Mesenchymal stem cell (in vitro differentiated cells and primary cell): ENCODE measurements at regions not wholly inside any gene's neighbourhood (a gene's known extent, or its start where the extent isn't known, plus 50 kb on each side); places are given as distances from the start of the nearest gene placed in this dataset.

Source experiments
- DNase-seq: peaks from one replicate; pipeline ENCODE4 v3.0.0-alpha.2; 2013
- H2AFZ ChIP-seq: one replicate; pipeline ENCODE4 v1.6.1; 2013; ENCODE audit warnings: low read depth, mild to moderate bottlenecking, control low read depth, inconsistent platforms, low read length, moderate library complexity
- H2AK5ac ChIP-seq: 2 replicates; pipeline ENCODE4 v1.6.1; 2013; ENCODE audit warnings: low read length, moderate library complexity, mild to moderate bottlenecking, inconsistent platforms; ENCODE audit not compliant: severe bottlenecking
- H2BK120ac ChIP-seq: one replicate; pipeline ENCODE4 v1.6.1; 2013; ENCODE audit warnings: low read depth, mild to moderate bottlenecking, inconsistent platforms, low read length, moderate library complexity
- H2BK12ac ChIP-seq, 2 experiments: one replicate each; pipeline ENCODE4 v1.6.1; 2013; ENCODE audit warnings: inconsistent platforms in 2 of 2, low read length in 2 of 2, mild to moderate bottlenecking in 2 of 2, moderate library complexity in 2 of 2, control low read depth in 1 of 2
- H2BK15ac ChIP-seq: one replicate; pipeline ENCODE4 v1.6.1; 2013; ENCODE audit warnings: mild to moderate bottlenecking, low read depth, inconsistent platforms; ENCODE audit not compliant: poor library complexity, severe bottlenecking
- H2BK5ac ChIP-seq: 2 replicates; pipeline ENCODE4 v1.6.1; 2013; ENCODE audit warnings: low read depth, mild to moderate bottlenecking, low read length, control low read depth, inconsistent platforms; ENCODE audit not compliant: poor library complexity, severe bottlenecking
- H3K14ac ChIP-seq, 2 experiments: one replicate each; pipeline ENCODE4 v1.6.1; 2013; ENCODE audit warnings: inconsistent platforms in 2 of 2, low read length in 2 of 2, control low read depth in 1 of 2, mild to moderate bottlenecking in 1 of 2, moderate library complexity in 1 of 2
- H3K18ac ChIP-seq, 2 experiments: one replicate each; pipeline ENCODE4 v1.6.1; 2013; ENCODE audit warnings: inconsistent platforms in 2 of 2, low read length in 2 of 2, control low read depth in 1 of 2, low read depth in 1 of 2, mild to moderate bottlenecking in 1 of 2
- H3K23ac ChIP-seq, 2 experiments: one replicate each; pipeline ENCODE4 v1.6.1; 2013; ENCODE audit warnings: inconsistent platforms in 2 of 2, low read length in 2 of 2, mild to moderate bottlenecking in 2 of 2, moderate library complexity in 2 of 2, control low read depth in 1 of 2
- H3K27ac ChIP-seq: 2 replicates; pipeline ENCODE4 v1.5.1; 2013; ENCODE audit warnings: mild to moderate bottlenecking, moderate library complexity, low read length, control low read depth, inconsistent platforms; ENCODE audit not compliant: poor library complexity, severe bottlenecking
- H3K27me3 ChIP-seq, 2 experiments: 2 replicates each; pipeline versions ENCODE4 v1.6.1 to v1.7.0; 2013; ENCODE audit warnings: low read length in 2 of 2, mild to moderate bottlenecking in 2 of 2, moderate library complexity in 2 of 2, control low read depth in 1 of 2, inconsistent platforms in 1 of 2; ENCODE audit not compliant: control insufficient read depth in 1 of 2, insufficient read depth in 1 of 2
- H3K36me3 ChIP-seq, 2 experiments: 2 replicates each; pipeline versions ENCODE4 v1.6.1 to v1.7.0; 2013; ENCODE audit warnings: low read length in 2 of 2, control low read depth in 1 of 2, inconsistent platforms in 1 of 2, low read depth in 1 of 2, mild to moderate bottlenecking in 1 of 2; ENCODE audit not compliant: insufficient read depth in 2 of 2, control insufficient read depth in 1 of 2
- H3K4ac ChIP-seq, 2 experiments: one replicate each; pipeline ENCODE4 v1.6.1; 2013; ENCODE audit warnings: inconsistent platforms in 2 of 2, low read length in 2 of 2, mild to moderate bottlenecking in 2 of 2, moderate library complexity in 2 of 2, control low read depth in 1 of 2, low read depth in 1 of 2
- H3K4me1 ChIP-seq: 2 replicates; pipeline ENCODE4 v1.6.1; 2013; ENCODE audit warnings: low read depth, low read length, control low read depth; ENCODE audit not compliant: control insufficient read depth, insufficient read depth
- H3K4me2 ChIP-seq: 2 replicates; pipeline ENCODE4 v1.6.1; 2013; ENCODE audit warnings: low read length, mild to moderate bottlenecking, inconsistent platforms; ENCODE audit not compliant: poor library complexity, severe bottlenecking
- H3K4me3 ChIP-seq, 2 experiments: 2 replicates each; pipeline versions ENCODE4 v1.5.1 to v1.7.0; 2013; ENCODE audit warnings: low read length in 2 of 2, mild to moderate bottlenecking in 2 of 2, control low read depth in 1 of 2, low read depth in 1 of 2; ENCODE audit not compliant: insufficient read depth in 1 of 2
- H3K79me1 ChIP-seq: replicated peaks from 2 replicates; pipeline ENCODE4 v1.6.1; 2013; ENCODE audit warnings: mild to moderate bottlenecking, control low read depth, low read length, inconsistent platforms; ENCODE audit not compliant: poor library complexity, severe bottlenecking
- H3K9ac ChIP-seq: 2 replicates; pipeline ENCODE4 v1.7.0; 2013; ENCODE audit warnings: mild to moderate bottlenecking, low read length, moderate library complexity
- H3K9me3 ChIP-seq: 2 replicates; pipeline ENCODE4 v1.7.0; 2013; ENCODE audit warnings: mild to moderate bottlenecking, low read length; ENCODE audit not compliant: control insufficient read depth
- H4K8ac ChIP-seq: one replicate; pipeline ENCODE4 v1.6.1; 2013; ENCODE audit warnings: inconsistent platforms, mild to moderate bottlenecking, low read length, moderate library complexity
- H4K91ac ChIP-seq: one replicate; pipeline ENCODE4 v1.6.1; 2013; ENCODE audit warnings: mild to moderate bottlenecking, low read length, inconsistent platforms
- WGBS: methylation state at CpG from one replicate; pipeline ENCODE4 v1.1.7; 2013; ENCODE audit warnings: mixed read lengths; 5-methylcytosine and 5-hydroxymethylcytosine counted together

GRCh38 chr7:81036057-81036456 is 117.2 kb upstream of the SEMA3C start:
- no peak overlapping the region for H2BK15ac ChIP-seq
- H4K91ac ChIP-seq: no peak overlapping the region
- WGBS: 84% methylated on average over 5 of the region's 5 CpGs
- H2AFZ ChIP-seq: no peak overlapping the region
- no peaks in the 10 kb centered on the region for H3K27me3 ChIP-seq
- H3K18ac ChIP-seq: no peak overlapping the region
- H3K27ac ChIP-seq: no peak overlapping the region
- H3K14ac ChIP-seq: no peak overlapping the region
- no peak overlapping the region for H3K9ac ChIP-seq
- H3K23ac ChIP-seq: no peak overlapping the region
- no peak overlapping the region for H2BK12ac ChIP-seq
- H3K9me3 ChIP-seq: no peaks in the 10 kb centered on the region
- H3K79me1 ChIP-seq: no peaks in the 10 kb centered on the region
- no peaks in the 10 kb centered on the region for H3K4me1 ChIP-seq
- H2BK120ac ChIP-seq: no peak overlapping the region
- H4K8ac ChIP-seq: no peak overlapping the region
- H3K4me3 ChIP-seq: no peak overlapping the region
- no peak overlapping the region for H2BK5ac ChIP-seq
- no peak overlapping the region for H2AK5ac ChIP-seq
- H3K4me2 ChIP-seq: no peak overlapping the region
- H3K4ac ChIP-seq: no peak overlapping the region
- no peaks in the 10 kb centered on the region for H3K36me3 ChIP-seq
- DNase-seq: no peak

GRCh38 chr7:81031996-81032395 is 113.1 kb upstream of the SEMA3C start:
- Histone ChIP-seq H3K79me1 (no peaks in the 10 kb centered on the region), H3K18ac (no peak overlapping the region), H3K9ac (no peak overlapping the region), H3K9me3 (no peaks in the 10 kb centered on the region), H2BK5ac (no peak overlapping the region), H2AK5ac (no peak overlapping the region), H2BK12ac (no peak overlapping the region), H3K4me1 (no peaks in the 10 kb centered on the region), H3K27me3 (no peaks in the 10 kb centered on the region), H3K23ac (no peak overlapping the region), H3K14ac (no peak overlapping the region), H3K4ac (no peak overlapping the region), H2BK120ac (no peak overlapping the region), H3K4me2 (no peak overlapping the region), H3K27ac (no peak overlapping the region), H2AFZ (no peak overlapping the region), H3K4me3 (no peak overlapping the region), H4K91ac (no peak overlapping the region), H3K36me3 (no peaks in the 10 kb centered on the region), H2BK15ac (no peak overlapping the region), H4K8ac (no peak overlapping the region)
- DNase-seq: no peak
- WGBS: 100% methylated on average over 1 of the region's 3 CpGs

GRCh38 chr7:81031243-81031642 is 112.4 kb upstream of the SEMA3C start:
- H3K4me2 ChIP-seq: no peak overlapping the region
- no peak overlapping the region for H3K9ac ChIP-seq
- no peak overlapping the region for H2BK12ac ChIP-seq
- H3K4me1 ChIP-seq: no peaks in the 10 kb centered on the region
- WGBS: 83% methylated on average over 1 of the region's 2 CpGs
- no peak for DNase-seq
- no peak overlapping the region for H2AK5ac ChIP-seq
- H4K8ac ChIP-seq: no peak overlapping the region
- H4K91ac ChIP-seq: no peak overlapping the region
- no peaks in the 10 kb centered on the region for H3K27me3 ChIP-seq
- no peak overlapping the region for H3K4me3 ChIP-seq
- no peak overlapping the region for H2AFZ ChIP-seq
- H2BK15ac ChIP-seq: no peak overlapping the region
- no peak overlapping the region for H3K18ac ChIP-seq
- H3K4ac ChIP-seq: no peak overlapping the region
- no peak overlapping the region for H2BK120ac ChIP-seq
- H3K79me1 ChIP-seq: no peaks in the 10 kb centered on the region
- H3K23ac ChIP-seq: no peak overlapping the region
- H3K36me3 ChIP-seq: no peaks in the 10 kb centered on the region
- no peak overlapping the region for H3K14ac ChIP-seq
- no peak overlapping the region for H2BK5ac ChIP-seq
- H3K27ac ChIP-seq: no peak overlapping the region
- H3K9me3 ChIP-seq: no peaks in the 10 kb centered on the region

- no peak for DNase-seq
- Histone ChIP-seq H3K18ac (no peak overlapping the region), H3K23ac (no peak overlapping the region), H3K36me3 (no peaks in the 10 kb centered on the region), H3K4me3 (no peak overlapping the region), H4K91ac (no peak overlapping the region), H3K79me1 (no peaks in the 10 kb centered on the region), H2BK5ac (no peak overlapping the region), H2AK5ac (no peak overlapping the region), H3K14ac (no peak overlapping the region), H3K9ac (no peak overlapping the region), H3K27ac (no peak overlapping the region), H2BK15ac (no peak overlapping the region), H3K4ac (no peak overlapping the region), H3K4me1 (no peaks in the 10 kb centered on the region), H2BK120ac (no peak overlapping the region), H2BK12ac (no peak overlapping the region), H2AFZ (no peak overlapping the region), H3K27me3 (no peaks in the 10 kb centered on the region), H3K4me2 (no peak overlapping the region), H3K9me3 (no peaks in the 10 kb centered on the region), H4K8ac (no peak overlapping the region)
- WGBS: 89% methylated on average over 3 of the region's 3 CpGs
Observed at GRCh38 chr7:81030472-81030871, 111.6 kb upstream of the SEMA3C start.
